ENCODE measurements at regions not wholly inside any gene's neighbourhood (a gene's known extent, or its start where the extent isn't known, plus 50 kb on each side); places are given as distances from the start of the nearest gene placed in this dataset.

DNA sequence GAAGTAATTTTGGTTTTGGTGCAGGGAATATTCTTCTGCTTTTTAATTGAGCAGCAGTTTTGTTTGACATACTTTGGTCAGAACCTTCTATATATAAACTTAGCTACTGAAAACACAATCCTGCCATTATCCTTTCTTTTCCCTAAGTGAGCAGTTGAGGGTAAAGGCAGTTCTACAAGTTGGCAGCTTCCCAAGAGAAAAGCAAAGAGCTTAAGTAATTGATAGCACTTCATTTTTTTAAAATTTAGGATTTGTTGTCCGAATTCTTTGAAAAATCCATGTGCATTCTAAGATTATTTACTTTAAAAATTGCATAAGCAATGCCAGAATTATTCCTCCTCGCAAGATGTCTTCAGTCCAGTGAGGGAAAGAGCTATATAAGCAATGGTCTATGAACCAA, 1394.1 kb downstream of the FAM181B start:
- TF ChIP-seq YY1 (IDR thresholded peaks at IDR 0.05; ENCODE audit: low read depth) (no peak), TAF1 (IDR thresholded peaks at IDR 0.05; ENCODE audit: low read depth) (no peak)
- TF ChIP-seq, protein P1, sequence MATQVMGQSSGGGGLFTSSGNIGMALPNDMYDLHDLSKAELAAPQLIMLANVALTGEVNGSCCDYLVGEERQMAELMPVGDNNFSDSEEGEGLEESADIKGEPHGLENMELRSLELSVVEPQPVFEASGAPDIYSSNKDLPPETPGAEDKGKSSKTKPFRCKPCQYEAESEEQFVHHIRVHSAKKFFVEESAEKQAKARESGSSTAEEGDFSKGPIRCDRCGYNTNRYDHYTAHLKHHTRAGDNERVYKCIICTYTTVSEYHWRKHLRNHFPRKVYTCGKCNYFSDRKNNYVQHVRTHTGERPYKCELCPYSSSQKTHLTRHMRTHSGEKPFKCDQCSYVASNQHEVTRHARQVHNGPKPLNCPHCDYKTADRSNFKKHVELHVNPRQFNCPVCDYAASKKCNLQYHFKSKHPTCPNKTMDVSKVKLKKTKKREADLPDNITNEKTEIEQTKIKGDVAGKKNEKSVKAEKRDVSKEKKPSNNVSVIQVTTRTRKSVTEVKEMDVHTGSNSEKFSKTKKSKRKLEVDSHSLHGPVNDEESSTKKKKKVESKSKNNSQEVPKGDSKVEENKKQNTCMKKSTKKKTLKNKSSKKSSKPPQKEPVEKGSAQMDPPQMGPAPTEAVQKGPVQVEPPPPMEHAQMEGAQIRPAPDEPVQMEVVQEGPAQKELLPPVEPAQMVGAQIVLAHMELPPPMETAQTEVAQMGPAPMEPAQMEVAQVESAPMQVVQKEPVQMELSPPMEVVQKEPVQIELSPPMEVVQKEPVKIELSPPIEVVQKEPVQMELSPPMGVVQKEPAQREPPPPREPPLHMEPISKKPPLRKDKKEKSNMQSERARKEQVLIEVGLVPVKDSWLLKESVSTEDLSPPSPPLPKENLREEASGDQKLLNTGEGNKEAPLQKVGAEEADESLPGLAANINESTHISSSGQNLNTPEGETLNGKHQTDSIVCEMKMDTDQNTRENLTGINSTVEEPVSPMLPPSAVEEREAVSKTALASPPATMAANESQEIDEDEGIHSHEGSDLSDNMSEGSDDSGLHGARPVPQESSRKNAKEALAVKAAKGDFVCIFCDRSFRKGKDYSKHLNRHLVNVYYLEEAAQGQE (IDR thresholded peaks at IDR 0.05; ENCODE audit: low read depth): no peak
- TF ChIP-seq, protein P2, sequence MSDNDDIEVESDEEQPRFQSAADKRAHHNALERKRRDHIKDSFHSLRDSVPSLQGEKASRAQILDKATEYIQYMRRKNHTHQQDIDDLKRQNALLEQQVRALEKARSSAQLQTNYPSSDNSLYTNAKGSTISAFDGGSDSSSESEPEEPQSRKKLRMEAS (IDR thresholded peaks at IDR 0.05): no peak

Data from Ishikawa (cell line).